ENCODE measurements at regions not wholly inside any gene's neighbourhood (a gene's known extent, or its start where the extent isn't known, plus 50 kb on each side); places are given as distances from the start of the nearest gene placed in this dataset.

GRCh38 chr9:29176231-29176630, 1603.0 kb upstream of the C9orf72 start (continued):
- TF ChIP-seq, protein P1, sequence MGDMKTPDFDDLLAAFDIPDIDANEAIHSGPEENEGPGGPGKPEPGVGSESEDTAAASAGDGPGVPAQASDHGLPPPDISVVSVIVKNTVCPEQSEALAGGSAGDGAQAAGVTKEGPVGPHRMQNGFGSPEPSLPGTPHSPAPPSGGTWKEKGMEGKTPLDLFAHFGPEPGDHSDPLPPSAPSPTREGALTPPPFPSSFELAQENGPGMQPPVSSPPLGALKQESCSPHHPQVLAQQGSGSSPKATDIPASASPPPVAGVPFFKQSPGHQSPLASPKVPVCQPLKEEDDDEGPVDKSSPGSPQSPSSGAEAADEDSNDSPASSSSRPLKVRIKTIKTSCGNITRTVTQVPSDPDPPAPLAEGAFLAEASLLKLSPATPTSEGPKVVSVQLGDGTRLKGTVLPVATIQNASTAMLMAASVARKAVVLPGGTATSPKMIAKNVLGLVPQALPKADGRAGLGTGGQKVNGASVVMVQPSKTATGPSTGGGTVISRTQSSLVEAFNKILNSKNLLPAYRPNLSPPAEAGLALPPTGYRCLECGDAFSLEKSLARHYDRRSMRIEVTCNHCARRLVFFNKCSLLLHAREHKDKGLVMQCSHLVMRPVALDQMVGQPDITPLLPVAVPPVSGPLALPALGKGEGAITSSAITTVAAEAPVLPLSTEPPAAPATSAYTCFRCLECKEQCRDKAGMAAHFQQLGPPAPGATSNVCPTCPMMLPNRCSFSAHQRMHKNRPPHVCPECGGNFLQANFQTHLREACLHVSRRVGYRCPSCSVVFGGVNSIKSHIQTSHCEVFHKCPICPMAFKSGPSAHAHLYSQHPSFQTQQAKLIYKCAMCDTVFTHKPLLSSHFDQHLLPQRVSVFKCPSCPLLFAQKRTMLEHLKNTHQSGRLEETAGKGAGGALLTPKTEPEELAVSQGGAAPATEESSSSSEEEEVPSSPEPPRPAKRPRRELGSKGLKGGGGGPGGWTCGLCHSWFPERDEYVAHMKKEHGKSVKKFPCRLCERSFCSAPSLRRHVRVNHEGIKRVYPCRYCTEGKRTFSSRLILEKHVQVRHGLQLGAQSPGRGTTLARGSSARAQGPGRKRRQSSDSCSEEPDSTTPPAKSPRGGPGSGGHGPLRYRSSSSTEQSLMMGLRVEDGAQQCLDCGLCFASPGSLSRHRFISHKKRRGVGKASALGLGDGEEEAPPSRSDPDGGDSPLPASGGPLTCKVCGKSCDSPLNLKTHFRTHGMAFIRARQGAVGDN (IDR thresholded peaks at IDR 0.05): no peak
- TF ChIP-seq CTCF (IDR thresholded peaks at IDR 0.05 in 2 of 3, conservative IDR thresholded peaks at IDR 0.05 in 1 of 3; ENCODE audit: control insufficient read depth in 2 of 3, extremely low read depth in 1 of 3, insufficient read depth in 1 of 3, low read depth in 3 of 3, low read length in 3 of 3): no peak
- TF ChIP-seq, protein P2, sequence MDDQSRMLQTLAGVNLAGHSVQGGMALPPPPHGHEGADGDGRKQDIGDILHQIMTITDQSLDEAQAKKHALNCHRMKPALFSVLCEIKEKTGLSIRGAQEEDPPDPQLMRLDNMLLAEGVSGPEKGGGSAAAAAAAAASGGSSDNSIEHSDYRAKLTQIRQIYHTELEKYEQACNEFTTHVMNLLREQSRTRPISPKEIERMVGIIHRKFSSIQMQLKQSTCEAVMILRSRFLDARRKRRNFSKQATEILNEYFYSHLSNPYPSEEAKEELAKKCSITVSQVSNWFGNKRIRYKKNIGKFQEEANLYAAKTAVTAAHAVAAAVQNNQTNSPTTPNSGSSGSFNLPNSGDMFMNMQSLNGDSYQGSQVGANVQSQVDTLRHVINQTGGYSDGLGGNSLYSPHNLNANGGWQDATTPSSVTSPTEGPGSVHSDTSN (IDR thresholded peaks at IDR 0.05; ENCODE audit: insufficient replicate concordance, low read depth, low read length): no peak
- TF ChIP-seq CBFB (IDR thresholded peaks at IDR 0.05; ENCODE audit: low read depth): no peak
- TF ChIP-seq MYC (IDR thresholded peaks at IDR 0.05; ENCODE audit: insufficient read depth, insufficient read length, insufficient replicate concordance, low read length, severe bottlenecking): no peak
